HL-60 (cell line): ENCODE measurements at regions not wholly inside any gene's neighbourhood (a gene's known extent, or its start where the extent isn't known, plus 50 kb on each side); places are given as distances from the start of the nearest gene placed in this dataset.

ENCODE experiments used
- DNase-seq, 2 experiments: peaks; one replicate each; pipeline ENCODE4 v3.0.0-alpha.2; 2010 to 2020; ENCODE audit warnings: low read depth in 1 of 2, low spot score in 1 of 2
- H3K27ac ChIP-seq: fragments of 250-450 bp; sonication (Bioruptor Pico); replicated peaks from 2 replicates; pipeline ENCODE4 v1.5.1; 2020; ENCODE audit warnings: mild to moderate bottlenecking, moderate library complexity
- H3K27me3 ChIP-seq: fragments of 250-450 bp; sonication (Bioruptor Pico); 2 replicates; pipeline ENCODE4 v1.5.1; 2021; ENCODE audit warnings: mild to moderate bottlenecking, moderate library complexity; ENCODE audit not compliant: insufficient read depth, poor library complexity, severe bottlenecking
- H3K4me3 ChIP-seq: replicated peaks from 2 replicates; pipeline ENCODE4 v1.5.1; 2011; ENCODE audit warnings: mild to moderate bottlenecking, control low read depth, low read length; ENCODE audit not compliant: insufficient read depth
- GABPA ChIP-seq: IDR thresholded peaks from 2 replicates; pipeline ENCODE4 v1.6.1; 2012; ENCODE audit warnings: low read depth
- POLR2AphosphoS5 ChIP-seq: IDR thresholded peaks from 2 replicates; pipeline ENCODE4 v1.6.1; 2012; ENCODE audit warnings: low read depth
- SPI1 ChIP-seq: IDR thresholded peaks from 2 replicates; pipeline ENCODE4 v1.6.1; 2012; ENCODE audit warnings: low read depth, mild to moderate bottlenecking, borderline replicate concordance
- TF ChIP-seq, protein P1 (sequence below): IDR thresholded peaks from 2 replicates; pipeline ENCODE4 v1.6.1; 2012; ENCODE audit warnings: low read depth; ENCODE audit not compliant: insufficient replicate concordance
- TF ChIP-seq, protein P2 (sequence below): IDR thresholded peaks from one replicate; pipeline ENCODE4 v1.5.1; 2011; ENCODE audit warnings: low read length, control low read depth, inconsistent platforms; ENCODE audit not compliant: insufficient read depth

DNA sequence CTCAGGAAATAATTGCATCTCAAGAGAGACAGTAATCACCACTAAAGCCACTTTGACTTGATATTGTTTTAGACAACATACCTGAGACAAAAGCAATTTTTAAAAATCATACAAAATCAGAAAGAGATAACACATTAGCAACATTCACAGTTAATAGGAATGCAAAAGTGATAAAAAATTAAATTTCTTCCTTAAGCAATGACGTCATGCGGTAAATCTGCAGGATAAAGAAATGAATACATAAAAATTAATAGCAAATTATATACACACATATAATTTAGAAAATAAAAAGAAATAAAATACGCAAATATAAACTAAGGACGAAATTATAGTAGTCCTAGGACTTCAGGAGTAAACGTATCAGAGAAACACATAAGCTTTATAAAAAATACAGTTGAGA is 866.5 kb upstream of the PRKX start:
- Histone ChIP-seq H3K27ac (no peak overlapping the region), H3K27me3 (no peaks in the 10 kb centered on the region), H3K4me3 (no peak overlapping the region)
- no peak for DNase-seq
- TF ChIP-seq POLR2AphosphoS5 (no peak), GABPA (no peak), SPI1 (no peak)
- TF ChIP-seq, protein P1, sequence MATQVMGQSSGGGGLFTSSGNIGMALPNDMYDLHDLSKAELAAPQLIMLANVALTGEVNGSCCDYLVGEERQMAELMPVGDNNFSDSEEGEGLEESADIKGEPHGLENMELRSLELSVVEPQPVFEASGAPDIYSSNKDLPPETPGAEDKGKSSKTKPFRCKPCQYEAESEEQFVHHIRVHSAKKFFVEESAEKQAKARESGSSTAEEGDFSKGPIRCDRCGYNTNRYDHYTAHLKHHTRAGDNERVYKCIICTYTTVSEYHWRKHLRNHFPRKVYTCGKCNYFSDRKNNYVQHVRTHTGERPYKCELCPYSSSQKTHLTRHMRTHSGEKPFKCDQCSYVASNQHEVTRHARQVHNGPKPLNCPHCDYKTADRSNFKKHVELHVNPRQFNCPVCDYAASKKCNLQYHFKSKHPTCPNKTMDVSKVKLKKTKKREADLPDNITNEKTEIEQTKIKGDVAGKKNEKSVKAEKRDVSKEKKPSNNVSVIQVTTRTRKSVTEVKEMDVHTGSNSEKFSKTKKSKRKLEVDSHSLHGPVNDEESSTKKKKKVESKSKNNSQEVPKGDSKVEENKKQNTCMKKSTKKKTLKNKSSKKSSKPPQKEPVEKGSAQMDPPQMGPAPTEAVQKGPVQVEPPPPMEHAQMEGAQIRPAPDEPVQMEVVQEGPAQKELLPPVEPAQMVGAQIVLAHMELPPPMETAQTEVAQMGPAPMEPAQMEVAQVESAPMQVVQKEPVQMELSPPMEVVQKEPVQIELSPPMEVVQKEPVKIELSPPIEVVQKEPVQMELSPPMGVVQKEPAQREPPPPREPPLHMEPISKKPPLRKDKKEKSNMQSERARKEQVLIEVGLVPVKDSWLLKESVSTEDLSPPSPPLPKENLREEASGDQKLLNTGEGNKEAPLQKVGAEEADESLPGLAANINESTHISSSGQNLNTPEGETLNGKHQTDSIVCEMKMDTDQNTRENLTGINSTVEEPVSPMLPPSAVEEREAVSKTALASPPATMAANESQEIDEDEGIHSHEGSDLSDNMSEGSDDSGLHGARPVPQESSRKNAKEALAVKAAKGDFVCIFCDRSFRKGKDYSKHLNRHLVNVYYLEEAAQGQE, result no peak
- TF ChIP-seq, protein P2, sequence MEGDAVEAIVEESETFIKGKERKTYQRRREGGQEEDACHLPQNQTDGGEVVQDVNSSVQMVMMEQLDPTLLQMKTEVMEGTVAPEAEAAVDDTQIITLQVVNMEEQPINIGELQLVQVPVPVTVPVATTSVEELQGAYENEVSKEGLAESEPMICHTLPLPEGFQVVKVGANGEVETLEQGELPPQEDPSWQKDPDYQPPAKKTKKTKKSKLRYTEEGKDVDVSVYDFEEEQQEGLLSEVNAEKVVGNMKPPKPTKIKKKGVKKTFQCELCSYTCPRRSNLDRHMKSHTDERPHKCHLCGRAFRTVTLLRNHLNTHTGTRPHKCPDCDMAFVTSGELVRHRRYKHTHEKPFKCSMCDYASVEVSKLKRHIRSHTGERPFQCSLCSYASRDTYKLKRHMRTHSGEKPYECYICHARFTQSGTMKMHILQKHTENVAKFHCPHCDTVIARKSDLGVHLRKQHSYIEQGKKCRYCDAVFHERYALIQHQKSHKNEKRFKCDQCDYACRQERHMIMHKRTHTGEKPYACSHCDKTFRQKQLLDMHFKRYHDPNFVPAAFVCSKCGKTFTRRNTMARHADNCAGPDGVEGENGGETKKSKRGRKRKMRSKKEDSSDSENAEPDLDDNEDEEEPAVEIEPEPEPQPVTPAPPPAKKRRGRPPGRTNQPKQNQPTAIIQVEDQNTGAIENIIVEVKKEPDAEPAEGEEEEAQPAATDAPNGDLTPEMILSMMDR, result no peak

DNA sequence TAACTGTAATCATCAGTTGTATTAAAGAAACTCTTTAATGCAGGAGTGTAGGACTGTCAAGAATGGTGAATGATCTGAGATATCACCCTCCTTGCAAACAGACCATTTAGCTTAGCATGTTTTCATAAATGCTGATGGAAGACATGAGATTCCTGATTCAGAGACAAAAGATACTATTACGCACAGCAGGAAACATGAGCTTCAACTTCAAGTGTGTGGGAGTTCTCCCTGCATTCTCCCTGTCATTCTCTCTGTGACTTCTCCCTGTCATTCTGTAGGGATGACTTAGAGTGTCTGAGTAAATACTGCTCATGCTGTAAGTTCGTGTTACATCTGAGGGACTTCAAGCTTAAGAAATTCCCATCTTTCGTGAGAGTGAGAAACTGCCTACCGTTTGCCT is 866.0 kb upstream of the PRKX start:
- Histone ChIP-seq H3K27ac (no peak overlapping the region), H3K4me3 (no peak overlapping the region), H3K27me3 (no peaks in the 10 kb centered on the region)
- TF ChIP-seq GABPA, result no peak
- no peak for TF ChIP-seq POLR2AphosphoS5
- TF ChIP-seq SPI1, result no peak
- TF ChIP-seq, protein P1, result no peak
- TF ChIP-seq, protein P2, result no peak
- DNase-seq, result no peak

DNA sequence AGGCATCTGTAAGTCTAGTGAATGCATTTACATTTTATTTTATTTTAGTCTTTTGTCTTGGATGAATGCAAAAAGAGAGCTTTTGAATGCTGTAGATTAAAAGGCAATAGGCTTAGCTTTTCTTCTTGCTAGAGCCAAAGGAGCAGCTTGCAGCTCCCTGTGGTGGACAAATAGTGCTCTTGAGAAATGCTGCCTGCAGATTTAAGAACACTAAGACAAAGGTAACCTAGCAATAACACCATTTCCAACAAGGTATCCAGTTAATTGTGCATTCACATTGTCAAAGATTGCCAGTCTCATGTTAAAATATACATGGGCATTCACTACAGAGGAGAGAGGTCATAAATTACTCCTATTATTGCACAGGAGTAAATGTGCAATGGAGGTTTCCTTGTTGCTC is 859.2 kb upstream of the PRKX start:
- Histone ChIP-seq H3K4me3 (no peak overlapping the region), H3K27me3 (no peaks in the 10 kb centered on the region), H3K27ac (no peak overlapping the region)
- DNase-seq, result no peak
- TF ChIP-seq, protein P2, result no peak
- TF ChIP-seq POLR2AphosphoS5 (no peak), SPI1 (no peak), GABPA (no peak)
- TF ChIP-seq, protein P1, result no peak
